ENCODE measurements at regions not wholly inside any gene's neighbourhood (a gene's known extent, or its start where the extent isn't known, plus 50 kb on each side); places are given as distances from the start of the nearest gene placed in this dataset.
"Not testable (repeated sequence)": the region's sequence is repeated elsewhere in the genome, so short reads cannot be mapped to it uniquely, and the experiment has no call there.

DNA sequence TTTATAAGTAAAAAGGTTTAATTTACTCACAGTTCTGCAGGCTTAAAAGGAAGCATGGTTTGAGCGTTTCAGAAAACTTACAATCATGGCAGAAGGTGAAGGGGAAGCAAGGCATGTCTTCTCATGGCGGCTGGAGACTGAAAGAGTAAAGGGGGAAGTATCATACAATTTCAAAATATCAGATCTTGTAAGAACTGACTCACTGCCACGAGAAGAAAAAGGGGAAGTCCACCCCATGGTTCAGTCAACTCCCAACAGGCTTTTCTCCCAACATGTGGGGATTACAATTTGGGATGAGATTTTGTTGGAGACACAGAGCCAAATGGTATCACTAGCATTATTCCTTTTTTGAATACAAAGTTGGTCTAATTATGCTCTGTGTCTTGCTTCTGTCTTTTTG, 627.9 kb upstream of the ST8SIA4 start:
- Histone ChIP-seq H3K4me1 (ENCODE audit: control insufficient read depth in 1 of 2, insufficient read depth in 2 of 2, low read length in 2 of 2) (no peaks in the 10 kb centered on the region), H3K36me3 (ENCODE audit: control insufficient read depth in 1 of 2, insufficient read depth in 2 of 2, low read length in 2 of 2) (no peaks in the 10 kb centered on the region), H3K4me3 (ENCODE audit: low read depth, low read length) (no peak overlapping the region), H2AFZ (ENCODE audit: insufficient read depth, low read length, poor library complexity) (no peak overlapping the region), H3K9ac (ENCODE audit: low read length) (no peak overlapping the region), H2BK5ac (ENCODE audit: low read depth, low read length, poor library complexity) (no peak overlapping the region), H3K9me3 (ENCODE audit: insufficient read depth, low read depth, low read length) (peaks cover 5% of the 10 kb centered on the region), H3K4me2 (ENCODE audit: low read length) (no peak overlapping the region), H4K8ac (ENCODE audit: low read depth, low read length) (no peak overlapping the region), H2AK5ac (ENCODE audit: low read length) (no peak overlapping the region), H3K79me1 (ENCODE audit: low read length) (no peaks in the 10 kb centered on the region), H3K14ac (ENCODE audit: low read length) (no peak overlapping the region), H2BK12ac (ENCODE audit: low read length) (no peak overlapping the region), H3K18ac (ENCODE audit: low read length) (no peak overlapping the region), H4K12ac (ENCODE audit: low read depth, low read length) (no peak overlapping the region), H3K4ac (ENCODE audit: low read depth, low read length) (no peak overlapping the region), H3K27me3 (ENCODE audit: insufficient read depth, low read length) (no peaks in the 10 kb centered on the region), H3K23ac (ENCODE audit: low read length) (no peak overlapping the region), H2BK120ac (ENCODE audit: insufficient read depth, low read length, poor library complexity) (no peak overlapping the region), H3K79me2 (ENCODE audit: control insufficient read depth, insufficient read depth, low read length, poor library complexity) (no peaks in the 10 kb centered on the region), H3K27ac (ENCODE audit: low read depth, low read length) (no peak overlapping the region), H4K91ac (ENCODE audit: low read depth, low read length) (no peak overlapping the region)
- DNase-seq: no peak
- no CpG with 5 or more reads among the region's 3 CpGs for WGBS (ENCODE audit: extremely low coverage, insufficient coverage, insufficient read length)

DNA sequence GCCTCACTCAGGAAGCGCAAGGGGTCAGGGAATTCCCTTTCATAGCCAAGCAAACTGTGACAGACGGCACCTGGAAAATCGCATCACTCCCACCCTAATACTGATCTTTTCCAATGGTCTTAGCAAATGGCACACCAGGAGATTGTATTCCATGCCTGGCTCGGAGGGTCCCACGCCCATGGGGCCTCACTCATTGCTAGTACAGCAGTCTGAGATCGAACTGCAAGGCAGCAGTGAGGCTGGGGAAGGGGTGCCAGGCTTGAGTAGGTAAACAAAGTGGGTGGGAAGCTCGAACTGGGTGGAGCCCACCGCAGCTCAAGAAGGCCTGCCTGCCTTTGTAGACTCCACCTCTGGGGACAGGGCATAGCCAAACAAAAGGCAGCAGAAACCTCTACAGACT, 626.0 kb upstream of the ST8SIA4 start:
- H3K4me1 ChIP-seq (ENCODE audit: control insufficient read depth in 1 of 2, insufficient read depth in 2 of 2, low read length in 2 of 2); H3K14ac ChIP-seq (ENCODE audit: low read length); H2BK120ac ChIP-seq (ENCODE audit: insufficient read depth, low read length, poor library complexity); H2BK5ac ChIP-seq (ENCODE audit: low read depth, low read length, poor library complexity); H3K9me3 ChIP-seq (ENCODE audit: insufficient read depth, low read depth, low read length); H4K8ac ChIP-seq (ENCODE audit: low read depth, low read length); H4K91ac ChIP-seq (ENCODE audit: low read depth, low read length); H3K23ac ChIP-seq (ENCODE audit: low read length); H2AK5ac ChIP-seq (ENCODE audit: low read length); H2BK12ac ChIP-seq (ENCODE audit: low read length); H3K79me2 ChIP-seq (ENCODE audit: control insufficient read depth, insufficient read depth, low read length, poor library complexity); H4K12ac ChIP-seq (ENCODE audit: low read depth, low read length); DNase-seq; H3K27me3 ChIP-seq (ENCODE audit: insufficient read depth, low read length); H3K36me3 ChIP-seq (ENCODE audit: control insufficient read depth in 1 of 2, insufficient read depth in 2 of 2, low read length in 2 of 2); H3K4me2 ChIP-seq (ENCODE audit: low read length); H3K18ac ChIP-seq (ENCODE audit: low read length); H2AFZ ChIP-seq (ENCODE audit: insufficient read depth, low read length, poor library complexity); H3K27ac ChIP-seq (ENCODE audit: low read depth, low read length); H3K79me1 ChIP-seq (ENCODE audit: low read length); H3K9ac ChIP-seq (ENCODE audit: low read length); H3K4ac ChIP-seq (ENCODE audit: low read depth, low read length); H3K4me3 ChIP-seq (ENCODE audit: low read depth, low read length): not testable (repeated sequence)
- no CpG with 5 or more reads among the region's 8 CpGs for WGBS (ENCODE audit: extremely low coverage, insufficient coverage, insufficient read length)

DNA sequence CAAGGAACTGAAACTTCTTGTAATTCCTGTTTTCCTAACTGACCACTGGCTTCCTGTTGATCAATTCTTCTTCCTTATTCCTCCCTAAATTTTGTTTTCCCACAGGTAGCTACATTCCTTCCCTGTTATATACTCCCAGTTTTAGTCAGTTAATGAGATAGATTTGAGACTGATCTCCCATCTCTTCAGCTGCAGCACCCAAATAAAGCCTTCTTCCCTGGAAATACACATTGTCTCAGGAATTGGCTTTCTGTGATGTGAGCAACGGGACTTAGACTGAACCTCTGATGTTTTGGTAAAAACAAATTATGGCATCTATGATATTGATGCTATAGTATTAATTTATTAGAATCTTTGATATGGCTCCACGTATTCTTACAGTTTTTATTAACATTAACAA, 617.3 kb upstream of the ST8SIA4 start:
- Histone ChIP-seq H2AFZ (ENCODE audit: insufficient read depth, low read length, poor library complexity) (no peak overlapping the region), H4K12ac (ENCODE audit: low read depth, low read length) (no peak overlapping the region), H3K4me1 (ENCODE audit: control insufficient read depth in 1 of 2, insufficient read depth in 2 of 2, low read length in 2 of 2) (no peaks in the 10 kb centered on the region), H3K23ac (ENCODE audit: low read length) (no peak overlapping the region), H3K14ac (ENCODE audit: low read length) (no peak overlapping the region), H3K27me3 (ENCODE audit: insufficient read depth, low read length) (no peaks in the 10 kb centered on the region), H3K4me3 (ENCODE audit: low read depth, low read length) (no peak overlapping the region), H2AK5ac (ENCODE audit: low read length) (no peak overlapping the region), H3K18ac (ENCODE audit: low read length) (no peak overlapping the region), H3K79me2 (ENCODE audit: control insufficient read depth, insufficient read depth, low read length, poor library complexity) (no peaks in the 10 kb centered on the region), H4K91ac (ENCODE audit: low read depth, low read length) (no peak overlapping the region), H4K8ac (ENCODE audit: low read depth, low read length) (no peak overlapping the region), H3K9ac (ENCODE audit: low read length) (no peak overlapping the region), H3K4me2 (ENCODE audit: low read length) (no peak overlapping the region), H3K27ac (ENCODE audit: low read depth, low read length) (no peak overlapping the region), H3K79me1 (ENCODE audit: low read length) (no peaks in the 10 kb centered on the region), H2BK12ac (ENCODE audit: low read length) (no peak overlapping the region), H2BK120ac (ENCODE audit: insufficient read depth, low read length, poor library complexity) (no peak overlapping the region), H2BK5ac (ENCODE audit: low read depth, low read length, poor library complexity) (no peak overlapping the region), H3K4ac (ENCODE audit: low read depth, low read length) (no peak overlapping the region), H3K36me3 (ENCODE audit: control insufficient read depth in 1 of 2, insufficient read depth in 2 of 2, low read length in 2 of 2) (no peaks in the 10 kb centered on the region), H3K9me3 (ENCODE audit: insufficient read depth, low read depth, low read length) (no peaks in the 10 kb centered on the region)
- DNase-seq: no peak
- WGBS (ENCODE audit: extremely low coverage, insufficient coverage, insufficient read length): no CpG with 5 or more reads among the region's 2 CpGs

DNA sequence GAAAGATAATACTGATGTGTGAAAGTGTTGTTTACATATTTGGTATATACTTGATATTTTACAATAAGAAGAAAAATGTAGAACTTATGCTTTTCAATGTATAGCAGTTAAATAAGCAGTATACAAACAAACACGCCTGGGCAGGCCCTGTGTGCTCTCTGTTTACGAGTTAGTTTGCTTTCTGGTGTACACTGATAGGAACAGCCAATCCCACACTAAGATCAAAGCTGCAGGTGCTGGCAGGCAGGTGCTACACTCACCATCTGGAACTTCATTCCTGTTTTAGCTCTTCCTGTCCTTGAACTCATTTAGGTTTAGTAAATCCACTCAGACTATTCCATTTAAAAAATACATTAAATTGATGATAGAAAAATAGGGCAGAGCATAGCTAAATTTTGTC, 614.7 kb upstream of the ST8SIA4 start:
- Histone ChIP-seq H3K79me1 (ENCODE audit: low read length) (no peaks in the 10 kb centered on the region), H3K4me1 (ENCODE audit: control insufficient read depth in 1 of 2, insufficient read depth in 2 of 2, low read length in 2 of 2) (no peaks in the 10 kb centered on the region), H4K8ac (ENCODE audit: low read depth, low read length) (no peak overlapping the region), H3K36me3 (ENCODE audit: control insufficient read depth in 1 of 2, insufficient read depth in 2 of 2, low read length in 2 of 2) (no peaks in the 10 kb centered on the region), H3K9me3 (ENCODE audit: insufficient read depth, low read depth, low read length) (no peaks in the 10 kb centered on the region), H3K27me3 (ENCODE audit: insufficient read depth, low read length) (no peaks in the 10 kb centered on the region), H2BK120ac (ENCODE audit: insufficient read depth, low read length, poor library complexity) (no peak overlapping the region), H4K12ac (ENCODE audit: low read depth, low read length) (no peak overlapping the region), H2BK12ac (ENCODE audit: low read length) (no peak overlapping the region), H2AFZ (ENCODE audit: insufficient read depth, low read length, poor library complexity) (no peak overlapping the region), H3K4ac (ENCODE audit: low read depth, low read length) (no peak overlapping the region), H2AK5ac (ENCODE audit: low read length) (no peak overlapping the region), H3K23ac (ENCODE audit: low read length) (no peak overlapping the region), H3K27ac (ENCODE audit: low read depth, low read length) (no peak overlapping the region), H3K18ac (ENCODE audit: low read length) (no peak overlapping the region), H2BK5ac (ENCODE audit: low read depth, low read length, poor library complexity) (no peak overlapping the region), H4K91ac (ENCODE audit: low read depth, low read length) (no peak overlapping the region), H3K14ac (ENCODE audit: low read length) (no peak overlapping the region), H3K4me3 (ENCODE audit: low read depth, low read length) (no peak overlapping the region), H3K9ac (ENCODE audit: low read length) (no peak overlapping the region), H3K4me2 (ENCODE audit: low read length) (no peak overlapping the region), H3K79me2 (ENCODE audit: control insufficient read depth, insufficient read depth, low read length, poor library complexity) (no peaks in the 10 kb centered on the region)
- no peak for DNase-seq
- WGBS (ENCODE audit: extremely low coverage, insufficient coverage, insufficient read length): no CpG with 5 or more reads among the region's 2 CpGs

Data from trophoblast cell (in vitro differentiated cells and primary cell).